Suppressor macrophage treated with lipopolysaccharide for 4 hours (primary cell): ENCODE measurements at regions not wholly inside any gene's neighbourhood (a gene's known extent, or its start where the extent isn't known, plus 50 kb on each side); places are given as distances from the start of the nearest gene placed in this dataset.
"Not testable (repeated sequence)": the region's sequence is repeated elsewhere in the genome, so short reads cannot be mapped to it uniquely, and the experiment has no call there.

ENCODE experiments used
- DNase-seq: peaks from one replicate; pipeline ENCODE4 v3.0.0-alpha.2; 2020

- DNase-seq = no peak
These were observed 114.1 kb downstream of the FAR1 start for GRCh38 chr11:13782390-13783075.

GRCh38 chr11:13784441-13784840 is 116.0 kb downstream of the FAR1 start:
- DNase-seq = no peak

GRCh38 chr11:13784855-13785254 is 116.4 kb downstream of the FAR1 start:
- no peak for DNase-seq

GRCh38 chr11:13786688-13787087 is 118.2 kb downstream of the FAR1 start:
- DNase-seq = no peak

DNA sequence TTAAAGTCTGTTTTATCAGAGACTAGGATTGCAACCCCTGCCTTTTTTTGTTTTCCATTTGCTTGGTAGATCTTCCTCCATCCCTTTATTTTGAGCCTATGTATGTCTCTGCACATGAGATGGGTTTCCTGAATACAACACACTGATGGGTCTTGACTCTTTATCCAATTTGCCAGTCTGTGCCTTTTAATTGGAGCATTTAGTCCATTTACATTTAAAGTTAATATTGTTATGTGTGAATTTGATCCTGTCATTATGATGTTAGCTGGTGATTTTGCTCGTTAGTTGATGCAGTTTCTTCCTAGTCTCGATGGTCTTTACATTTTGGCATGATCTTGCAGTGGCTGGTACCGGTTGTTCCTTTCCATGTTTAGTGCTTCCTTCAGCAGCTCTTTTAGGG is 129.1 kb downstream of the FAR1 start:
- DNase-seq = not testable (repeated sequence)

DNA sequence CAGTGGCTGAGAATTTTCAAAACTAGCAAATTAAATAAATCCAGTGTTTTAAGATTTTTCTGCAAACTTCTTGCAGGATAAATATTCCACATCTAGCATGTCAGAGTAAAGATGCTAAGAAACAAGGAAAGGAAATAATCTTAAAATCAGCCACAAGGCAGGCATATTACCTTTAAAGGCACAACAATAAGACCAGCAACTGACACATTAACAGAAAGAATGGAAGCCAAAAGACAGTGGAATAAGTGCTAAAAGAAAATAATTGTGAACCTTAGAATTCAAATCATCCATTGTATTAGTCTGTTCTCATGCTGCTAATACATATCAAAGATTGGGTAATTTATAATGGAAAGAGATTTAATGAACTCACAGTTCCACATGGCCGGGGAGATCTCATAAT is 132.4 kb downstream of the FAR1 start:
- no peak for DNase-seq

- DNase-seq = no peak
These were observed 144.2 kb upstream of the SPON1 start for GRCh38 chr11:13818325-13818724.

DNA sequence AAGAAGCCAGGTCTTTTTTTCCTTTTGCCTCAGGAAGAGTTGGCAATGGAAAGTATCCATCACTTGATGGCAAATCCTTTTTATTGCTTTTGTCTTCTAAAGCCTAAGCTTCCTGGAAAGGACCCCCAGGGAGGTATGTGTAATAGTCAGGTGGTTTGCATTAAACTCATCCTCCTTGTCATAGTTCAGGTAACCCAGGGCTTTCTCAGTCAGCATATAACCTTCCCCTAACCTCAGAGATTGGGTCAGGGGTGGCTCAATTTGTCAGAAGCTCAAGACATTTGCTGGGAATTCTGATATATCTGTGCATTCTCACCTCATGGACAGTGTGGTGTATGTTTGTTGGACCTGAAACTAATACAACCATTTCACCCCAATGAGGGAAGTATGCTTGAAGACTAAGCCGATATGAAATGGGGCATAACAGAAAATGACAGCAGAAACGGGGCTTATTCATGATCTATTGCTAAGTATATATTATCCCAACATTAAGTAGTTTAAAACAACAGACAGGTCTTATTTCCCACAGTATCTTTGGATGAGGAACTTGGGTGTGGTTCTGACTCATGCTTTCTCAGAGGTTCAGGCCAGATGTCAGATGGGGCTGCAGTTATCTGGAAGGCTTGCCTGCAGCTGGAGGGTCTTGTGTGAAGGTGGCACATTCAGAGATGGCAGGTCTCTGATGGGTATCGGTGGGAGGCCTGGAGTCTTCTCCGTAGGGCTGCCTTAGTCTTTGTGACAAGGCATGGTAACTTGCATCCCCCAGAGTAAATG is 135.8 kb upstream of the SPON1 start:
- DNase-seq = no peak

DNA sequence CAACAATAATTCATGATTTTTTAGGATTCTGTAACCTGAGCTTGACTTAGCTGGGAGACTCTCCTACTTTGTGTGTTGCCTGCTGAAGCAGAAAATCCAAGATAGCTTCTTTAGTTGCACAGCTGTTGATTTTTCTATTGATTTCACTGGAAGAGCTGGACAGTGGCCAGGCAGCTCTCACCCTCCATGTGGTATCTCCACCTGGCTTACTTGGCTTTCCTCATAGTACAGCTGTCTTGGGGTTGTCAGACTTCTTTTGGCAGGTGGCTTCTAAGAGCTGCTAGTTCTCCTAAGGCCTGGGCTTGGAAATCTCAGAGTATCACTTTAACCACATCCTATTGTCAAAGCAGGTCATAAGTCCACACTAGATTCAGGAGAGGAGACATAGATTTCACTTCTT is 130.8 kb upstream of the SPON1 start:
- no peak for DNase-seq

DNA sequence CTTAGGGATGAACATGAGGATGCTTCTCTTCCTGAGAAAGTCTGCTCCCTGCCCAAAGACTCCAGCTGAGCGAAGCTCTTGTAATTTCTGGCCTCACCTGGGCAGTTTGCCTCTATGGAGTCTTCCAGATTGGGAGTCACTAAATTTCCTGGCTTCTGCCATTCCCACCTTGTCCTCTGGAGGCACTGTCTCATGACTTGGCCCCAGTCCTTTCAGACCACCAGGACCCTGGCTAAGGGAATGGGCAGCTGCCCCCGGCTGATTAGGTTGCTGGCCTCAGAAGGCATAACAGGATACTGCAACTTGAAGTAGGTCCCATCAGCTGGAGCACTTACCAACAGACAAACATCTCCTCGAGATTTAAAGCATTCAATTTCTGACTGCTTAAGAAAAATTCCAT is 128.1 kb upstream of the SPON1 start:
- no peak for DNase-seq

DNA sequence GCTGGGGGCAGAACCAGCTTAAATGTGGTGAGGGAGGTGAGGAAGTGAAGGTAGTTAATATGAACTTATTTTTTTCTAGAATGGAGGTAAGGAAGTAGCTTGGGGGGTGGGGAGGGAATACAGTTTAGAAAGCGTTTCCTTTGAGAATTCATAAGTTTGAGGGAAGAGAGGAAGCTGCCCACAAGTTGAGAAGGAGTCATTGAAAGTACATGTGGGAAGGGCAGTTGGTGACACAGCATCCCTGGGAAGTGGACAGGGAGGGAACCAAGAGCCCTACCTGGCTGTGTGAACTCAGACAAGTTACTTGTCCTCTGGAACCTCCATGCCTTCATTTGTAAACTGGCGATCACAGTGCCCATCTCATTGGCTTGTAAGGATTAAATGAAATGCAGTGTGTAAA is 125.9 kb upstream of the SPON1 start:
- no peak for DNase-seq

DNA sequence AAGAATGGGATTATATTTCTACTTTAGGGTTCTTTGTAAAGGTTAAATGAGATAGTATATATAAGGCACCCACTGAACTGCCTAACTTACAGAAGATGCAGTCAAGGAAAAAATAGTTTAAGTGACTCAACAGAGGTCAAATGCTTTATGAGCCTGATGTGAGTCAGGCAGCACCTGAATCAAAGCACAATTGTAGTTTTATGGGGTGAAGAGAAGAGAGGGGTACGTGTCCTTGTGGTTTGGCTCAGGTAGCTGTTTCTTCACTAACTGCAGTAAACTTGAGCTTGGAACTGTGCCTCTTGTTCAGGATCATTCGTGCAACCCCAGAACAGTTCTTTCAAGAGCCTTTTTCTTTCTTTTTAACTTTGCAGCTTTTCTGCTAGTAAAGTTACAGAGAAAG is 125.2 kb upstream of the SPON1 start:
- no peak for DNase-seq

DNA sequence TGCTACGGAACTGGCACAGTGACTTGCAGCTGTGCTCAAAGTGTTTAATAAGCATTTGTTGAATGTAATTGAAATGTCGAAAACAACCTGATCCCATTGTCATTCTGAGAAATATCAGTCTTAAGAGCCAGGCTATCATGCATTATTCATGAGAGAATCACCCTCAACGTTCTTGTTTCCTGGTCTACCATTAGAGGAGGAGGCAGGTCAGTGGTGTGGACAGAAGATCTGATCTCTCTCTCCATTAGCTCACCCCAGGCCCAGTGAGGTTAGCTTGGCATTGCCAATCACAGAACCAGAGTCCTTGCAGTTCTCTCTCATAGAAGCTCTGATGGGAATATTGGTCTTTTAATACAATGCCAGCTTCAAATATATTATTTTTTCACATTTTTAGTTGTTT is 121.1 kb upstream of the SPON1 start:
- no peak for DNase-seq

DNA sequence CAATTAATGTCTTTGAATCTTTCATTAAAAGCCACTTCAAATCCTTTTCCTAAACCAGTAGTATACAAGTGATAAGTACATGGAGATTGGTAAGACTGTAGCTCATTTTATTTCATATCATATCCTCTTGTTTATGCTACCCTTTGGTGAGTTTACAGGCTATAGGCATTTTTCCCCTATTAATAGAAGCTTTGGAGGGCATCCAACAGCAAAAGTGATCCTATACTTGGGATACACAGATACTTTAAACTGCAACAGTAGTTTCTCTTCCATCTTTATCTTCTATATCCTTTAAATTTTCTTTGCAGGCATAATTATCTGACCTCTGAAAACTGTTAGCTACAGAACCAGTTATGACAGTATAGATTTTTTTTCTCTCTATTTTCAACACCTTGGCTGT is 114.5 kb upstream of the SPON1 start:
- DNase-seq = no peak

DNA sequence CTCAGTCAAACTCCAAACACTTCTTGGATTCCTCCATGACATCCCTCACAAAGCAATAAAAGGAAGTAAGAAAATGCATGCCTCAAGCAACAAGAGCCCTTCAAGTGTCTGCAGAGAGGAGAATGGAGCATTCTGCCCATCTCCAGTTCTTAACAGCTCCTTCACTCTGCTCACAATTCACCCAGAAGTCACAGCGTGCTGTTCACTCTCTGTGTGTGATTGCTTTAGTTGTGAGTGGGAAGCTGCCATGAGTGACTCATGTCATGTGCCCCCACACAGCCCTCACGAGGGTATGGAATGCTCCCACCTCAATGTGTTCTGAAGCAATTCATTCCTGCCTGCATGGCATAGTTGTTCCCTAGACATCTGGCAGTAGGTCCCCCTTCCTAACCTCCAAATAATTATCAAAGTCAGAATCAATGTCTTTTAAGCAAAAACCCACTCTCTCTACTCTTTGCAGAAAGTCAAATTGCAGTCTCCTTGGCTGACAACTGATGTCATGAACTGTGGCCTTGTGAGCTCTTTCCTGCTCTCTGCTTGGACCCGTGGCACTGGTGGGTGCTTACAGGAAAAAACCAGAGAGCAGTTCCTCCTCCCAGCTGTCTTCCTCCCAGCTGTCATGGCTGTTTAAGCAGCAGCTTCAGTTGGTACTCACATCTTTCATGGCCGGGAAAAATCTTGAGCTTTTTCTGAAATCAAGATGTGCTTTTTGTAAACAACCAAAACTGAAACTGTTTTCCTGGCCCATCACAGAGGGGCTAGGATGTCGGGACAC is 112.1 kb upstream of the SPON1 start:
- DNase-seq = peak; percentile 37

DNA sequence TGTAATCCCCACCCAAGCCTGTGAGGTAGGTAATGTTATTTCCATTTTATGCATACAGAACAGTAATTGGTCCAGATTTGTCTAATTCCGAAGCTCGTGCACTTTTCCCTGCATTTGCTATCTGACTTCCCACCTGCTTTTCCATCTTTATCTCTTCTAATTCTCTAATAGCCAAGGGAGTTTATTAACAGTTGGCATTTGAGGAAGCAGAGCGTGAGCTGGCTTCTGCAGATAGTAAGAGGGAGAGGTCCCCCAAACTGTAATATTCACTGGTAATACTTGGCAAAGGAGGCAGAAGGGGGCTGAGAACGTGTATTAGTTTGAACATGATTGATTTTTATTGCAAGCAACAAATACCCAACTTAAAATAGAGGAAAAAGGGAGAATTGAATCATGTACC is 110.8 kb upstream of the SPON1 start:
- no peak for DNase-seq

GRCh38 chr11:13852481-13852880 is 110.0 kb upstream of the SPON1 start:
- peak; percentile 8 for DNase-seq

DNA sequence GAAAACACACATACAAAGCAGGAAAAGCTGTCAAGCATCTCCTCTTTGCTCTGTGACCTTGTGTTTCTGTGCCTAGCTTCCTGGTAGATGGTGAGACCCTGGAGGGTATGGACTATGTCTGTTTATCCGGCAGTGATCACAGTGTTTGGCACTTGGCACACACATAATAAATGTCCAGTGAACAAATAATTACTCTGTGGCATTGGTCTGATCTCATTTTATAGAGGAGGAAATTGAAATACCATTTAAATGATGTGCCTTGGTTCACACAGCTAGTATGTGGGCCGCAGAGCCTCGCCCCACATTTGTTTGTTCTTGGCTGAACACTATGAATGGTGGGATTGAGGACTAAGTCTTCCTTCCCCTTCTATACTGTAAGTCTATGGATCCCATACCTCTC is 104.7 kb upstream of the SPON1 start:
- no peak for DNase-seq

DNA sequence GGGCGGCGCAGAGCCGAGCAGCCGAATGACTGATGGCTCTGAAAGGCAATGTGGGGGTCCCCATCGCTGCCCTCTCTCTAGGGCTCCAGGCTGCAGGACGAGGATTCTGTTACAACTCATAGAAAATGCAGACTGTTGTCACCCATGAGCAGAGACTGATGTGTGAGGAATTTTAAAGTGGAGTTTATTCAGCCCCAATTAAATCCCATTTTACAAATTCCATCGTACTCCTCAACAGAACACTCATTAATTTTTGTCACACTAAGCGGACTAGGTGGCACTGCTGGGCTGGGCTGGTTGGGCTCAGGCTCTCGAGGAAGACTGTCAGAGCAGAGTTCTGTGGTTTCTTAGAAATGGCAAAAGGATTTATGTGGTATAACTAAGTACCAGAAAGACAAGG is 102.6 kb upstream of the SPON1 start:
- DNase-seq = no peak

DNA sequence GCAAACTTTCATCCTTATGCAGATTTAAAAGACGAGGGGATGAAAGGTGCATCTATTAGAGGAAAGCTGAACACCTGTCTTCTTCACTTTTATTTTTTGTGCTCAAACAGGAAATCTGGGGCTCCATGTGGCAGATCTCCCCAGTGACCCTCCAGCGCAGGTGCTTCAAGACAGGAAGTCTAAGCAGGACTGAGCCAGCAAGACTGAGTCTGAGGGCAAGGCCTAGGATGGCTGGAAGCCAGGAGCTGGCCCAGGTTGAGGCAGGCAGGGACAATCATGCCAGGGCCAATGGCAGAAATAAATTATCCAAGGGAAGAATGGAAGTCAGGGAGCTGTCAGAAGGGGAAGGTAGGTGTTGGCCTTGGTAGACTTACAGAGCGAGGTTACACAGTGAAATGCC is 101.1 kb upstream of the SPON1 start:
- DNase-seq = no peak

GRCh38 chr11:13862845-13863392 is 99.6 kb upstream of the SPON1 start:
- DNase-seq = no peak

- DNase-seq = peak; percentile 39
These were observed 93.7 kb upstream of the SPON1 start for GRCh38 chr11:13868710-13869397.

DNA sequence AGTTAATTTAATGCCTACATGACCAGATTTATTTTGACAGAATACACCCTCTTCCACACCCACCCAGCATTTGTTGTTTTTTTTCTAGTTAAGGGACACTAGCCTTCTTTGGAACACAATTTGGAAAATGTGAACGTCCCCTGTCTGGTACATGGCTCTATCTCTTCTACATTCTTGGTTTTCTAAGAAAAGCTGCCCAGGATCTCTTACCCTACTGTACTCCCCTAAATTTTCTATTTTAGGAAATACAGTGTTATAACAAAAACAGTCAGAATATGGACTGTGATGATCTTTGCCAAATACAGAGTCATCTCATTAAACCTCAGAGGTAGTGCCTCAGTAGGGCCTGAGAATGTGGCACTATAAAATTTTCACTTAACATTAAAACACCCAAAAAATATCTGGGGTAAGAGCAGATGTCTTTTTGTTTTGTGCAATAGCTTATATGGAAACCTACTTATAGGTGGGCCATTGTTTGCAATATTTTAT is 93.1 kb upstream of the SPON1 start:
- DNase-seq = no peak
